ENCODE measurements at regions not wholly inside any gene's neighbourhood (a gene's known extent, or its start where the extent isn't known, plus 50 kb on each side); places are given as distances from the start of the nearest gene placed in this dataset.
"Not testable (repeated sequence)": the region's sequence is repeated elsewhere in the genome, so short reads cannot be mapped to it uniquely, and the experiment has no call there.

DNA sequence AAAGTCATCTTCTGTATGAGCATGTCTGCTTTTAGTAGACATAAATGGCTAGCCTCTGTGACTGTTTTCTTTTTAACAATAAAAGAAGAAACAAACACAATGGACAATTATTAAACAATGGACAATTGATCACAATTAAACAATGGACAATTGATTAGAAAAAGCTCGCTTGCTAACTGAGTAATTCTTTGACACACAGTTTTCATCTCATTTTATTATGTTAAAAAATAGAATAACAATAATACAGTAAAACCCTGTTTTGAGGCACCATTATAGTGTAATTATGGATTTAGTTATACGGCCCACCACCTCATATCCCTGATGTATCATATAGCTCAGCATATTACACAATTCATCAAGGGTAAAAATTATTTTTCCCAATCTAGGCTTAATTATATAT, 989.0 kb downstream of the LTN1 start:
- TF ChIP-seq, protein P1, sequence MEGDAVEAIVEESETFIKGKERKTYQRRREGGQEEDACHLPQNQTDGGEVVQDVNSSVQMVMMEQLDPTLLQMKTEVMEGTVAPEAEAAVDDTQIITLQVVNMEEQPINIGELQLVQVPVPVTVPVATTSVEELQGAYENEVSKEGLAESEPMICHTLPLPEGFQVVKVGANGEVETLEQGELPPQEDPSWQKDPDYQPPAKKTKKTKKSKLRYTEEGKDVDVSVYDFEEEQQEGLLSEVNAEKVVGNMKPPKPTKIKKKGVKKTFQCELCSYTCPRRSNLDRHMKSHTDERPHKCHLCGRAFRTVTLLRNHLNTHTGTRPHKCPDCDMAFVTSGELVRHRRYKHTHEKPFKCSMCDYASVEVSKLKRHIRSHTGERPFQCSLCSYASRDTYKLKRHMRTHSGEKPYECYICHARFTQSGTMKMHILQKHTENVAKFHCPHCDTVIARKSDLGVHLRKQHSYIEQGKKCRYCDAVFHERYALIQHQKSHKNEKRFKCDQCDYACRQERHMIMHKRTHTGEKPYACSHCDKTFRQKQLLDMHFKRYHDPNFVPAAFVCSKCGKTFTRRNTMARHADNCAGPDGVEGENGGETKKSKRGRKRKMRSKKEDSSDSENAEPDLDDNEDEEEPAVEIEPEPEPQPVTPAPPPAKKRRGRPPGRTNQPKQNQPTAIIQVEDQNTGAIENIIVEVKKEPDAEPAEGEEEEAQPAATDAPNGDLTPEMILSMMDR (optimal IDR thresholded peaks at IDR 0.05 in 1 of 3, IDR thresholded peaks at IDR 0.05 in 1 of 3, conservative IDR thresholded peaks at IDR 0.05 in 1 of 3; ENCODE audit: extremely low read depth in 1 of 3, insufficient read depth in 2 of 3, low read length in 3 of 3), result not testable (repeated sequence)
- TF ChIP-seq EZH2 (IDR thresholded peaks at IDR 0.05; ENCODE audit: low read length), result not testable (repeated sequence)
